HEK293 (cell line): ENCODE measurements at regions not wholly inside any gene's neighbourhood (a gene's known extent, or its start where the extent isn't known, plus 50 kb on each side); places are given as distances from the start of the nearest gene placed in this dataset.

ENCODE experiments used
- CTCF ChIP-seq: fragments of 450-650 bp; formaldehyde crosslinking; IDR thresholded peaks from 2 replicates; pipeline ENCODE4 v1.5.1; 2016; ENCODE audit warnings: missing biosample characterization, missing genetic modification characterization
- TCF7L2 ChIP-seq: IDR thresholded peaks from 2 replicates; pipeline ENCODE4 v1.6.1; 2011; ENCODE audit warnings: low read depth, mild to moderate bottlenecking, inconsistent platforms, low read length, moderate library complexity, borderline replicate concordance
- ZNF202 ChIP-seq: fragments of 450-650 bp; formaldehyde crosslinking; IDR thresholded peaks from 2 replicates; pipeline ENCODE4 v1.5.1; 2016; ENCODE audit warnings: missing biosample characterization, missing genetic modification characterization, borderline replicate concordance
- ZNF549 ChIP-seq: fragments of 450-650 bp; IDR thresholded peaks from 2 replicates; pipeline ENCODE4 v1.5.1; 2018; ENCODE audit warnings: missing biosample characterization, missing genetic modification characterization, mild to moderate bottlenecking, inconsistent platforms, moderate library complexity
- TF ChIP-seq, protein P1 (sequence below): fragments of 450-650 bp; formaldehyde crosslinking; IDR thresholded peaks from 2 replicates; pipeline ENCODE4 v1.5.1; 2016; ENCODE audit warnings: missing biosample characterization, missing genetic modification characterization, low read depth

DNA sequence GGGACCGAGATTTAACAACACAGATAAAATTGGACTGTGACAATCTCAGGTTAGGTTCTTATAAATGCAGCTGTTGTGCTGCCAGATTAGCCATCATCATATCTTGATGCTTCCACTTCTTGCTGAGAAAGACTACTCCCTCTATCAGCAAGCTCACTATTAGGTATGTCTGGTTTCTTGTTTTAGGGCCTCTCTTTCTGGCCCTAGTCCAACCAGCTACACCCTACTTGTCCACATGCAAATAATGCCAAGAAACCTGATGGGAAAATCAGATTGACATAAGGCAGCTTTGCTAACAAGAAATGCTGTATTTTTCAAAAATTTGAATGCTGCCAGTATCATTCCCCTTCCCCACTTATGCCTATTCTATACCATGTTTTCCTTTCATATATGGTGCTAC is 296.0 kb downstream of the RMST start:
- no peak for TF ChIP-seq CTCF
- TF ChIP-seq ZNF549 (tag by site-specific recombination): no peak
- TF ChIP-seq TCF7L2: no peak
- TF ChIP-seq, protein P1, sequence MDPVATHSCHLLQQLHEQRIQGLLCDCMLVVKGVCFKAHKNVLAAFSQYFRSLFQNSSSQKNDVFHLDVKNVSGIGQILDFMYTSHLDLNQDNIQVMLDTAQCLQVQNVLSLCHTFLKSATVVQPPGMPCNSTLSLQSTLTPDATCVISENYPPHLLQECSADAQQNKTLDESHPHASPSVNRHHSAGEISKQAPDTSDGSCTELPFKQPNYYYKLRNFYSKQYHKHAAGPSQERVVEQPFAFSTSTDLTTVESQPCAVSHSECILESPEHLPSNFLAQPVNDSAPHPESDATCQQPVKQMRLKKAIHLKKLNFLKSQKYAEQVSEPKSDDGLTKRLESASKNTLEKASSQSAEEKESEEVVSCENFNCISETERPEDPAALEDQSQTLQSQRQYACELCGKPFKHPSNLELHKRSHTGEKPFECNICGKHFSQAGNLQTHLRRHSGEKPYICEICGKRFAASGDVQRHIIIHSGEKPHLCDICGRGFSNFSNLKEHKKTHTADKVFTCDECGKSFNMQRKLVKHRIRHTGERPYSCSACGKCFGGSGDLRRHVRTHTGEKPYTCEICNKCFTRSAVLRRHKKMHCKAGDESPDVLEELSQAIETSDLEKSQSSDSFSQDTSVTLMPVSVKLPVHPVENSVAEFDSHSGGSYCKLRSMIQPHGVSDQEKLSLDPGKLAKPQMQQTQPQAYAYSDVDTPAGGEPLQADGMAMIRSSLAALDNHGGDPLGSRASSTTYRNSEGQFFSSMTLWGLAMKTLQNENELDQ (tag by site-specific recombination): no peak
- TF ChIP-seq ZNF202 (tag by site-specific recombination): no peak
